Ammon's horn (tissue), 1 donor: ENCODE measurements at regions not wholly inside any gene's neighbourhood (a gene's known extent, or its start where the extent isn't known, plus 50 kb on each side); places are given as distances from the start of the nearest gene placed in this dataset.

Experiments
- DNase-seq: peaks from one replicate; pipeline ENCODE4 v3.0.0-alpha.2; 2016; ENCODE audit warnings: low spot score

GRCh38 chr12:126768517-126768916 is 1498.5 kb upstream of the TMEM132C start:
- no peak for DNase-seq

- DNase-seq, result no peak
Measured at GRCh38 chr12:126770188-126770587, 1496.8 kb upstream of the TMEM132C start.

GRCh38 chr12:126772171-126772864 is 1494.7 kb upstream of the TMEM132C start:
- no peak for DNase-seq

- no peak for DNase-seq
Measured at GRCh38 chr12:126773012-126773411, 1494.0 kb upstream of the TMEM132C start.

- no peak for DNase-seq
Measured at GRCh38 chr12:126773491-126773890, 1493.5 kb upstream of the TMEM132C start.

- DNase-seq, result peak; percentile 11
Measured at GRCh38 chr12:126776026-126776655, 1490.8 kb upstream of the TMEM132C start.

GRCh38 chr12:126780343-126780742 is 1486.6 kb upstream of the TMEM132C start:
- DNase-seq, result no peak

- no peak for DNase-seq
Measured at GRCh38 chr12:126781593-126781992, 1485.4 kb upstream of the TMEM132C start.

GRCh38 chr12:126782083-126782482 is 1484.9 kb upstream of the TMEM132C start:
- DNase-seq, result no peak

- DNase-seq, result peak; percentile 2
Measured at GRCh38 chr12:126784328-126784921, 1482.5 kb upstream of the TMEM132C start.

- DNase-seq, result no peak
Measured at GRCh38 chr12:126789963-126790362, 1477.0 kb upstream of the TMEM132C start.

GRCh38 chr12:126791122-126791521 is 1475.8 kb upstream of the TMEM132C start:
- no peak for DNase-seq

GRCh38 chr12:126792411-126792810 is 1474.6 kb upstream of the TMEM132C start:
- DNase-seq, result no peak

GRCh38 chr12:126797525-126797924 is 1469.4 kb upstream of the TMEM132C start:
- no peak for DNase-seq

GRCh38 chr12:126798449-126798848 is 1468.5 kb upstream of the TMEM132C start:
- no peak for DNase-seq

GRCh38 chr12:126807312-126807865 is 1459.6 kb upstream of the TMEM132C start:
- no peak for DNase-seq

- DNase-seq, result no peak
Measured at GRCh38 chr12:126811391-126811790, 1455.6 kb upstream of the TMEM132C start.

GRCh38 chr12:126819554-126819953 is 1447.4 kb upstream of the TMEM132C start:
- DNase-seq, result no peak

GRCh38 chr12:126830778-126831680 is 1435.9 kb upstream of the TMEM132C start:
- DNase-seq, result no peak

GRCh38 chr12:126837697-126838096 is 1429.3 kb upstream of the TMEM132C start:
- no peak for DNase-seq

- DNase-seq, result no peak
Measured at GRCh38 chr12:126843915-126844669, 1422.9 kb upstream of the TMEM132C start.
